HG03442 (cell line): ENCODE measurements at regions not wholly inside any gene's neighbourhood (a gene's known extent, or its start where the extent isn't known, plus 50 kb on each side); places are given as distances from the start of the nearest gene placed in this dataset.
"Not testable (repeated sequence)": the region's sequence is repeated elsewhere in the genome, so short reads cannot be mapped to it uniquely, and the experiment has no call there.

ENCODE experiments used
- ATAC-seq: cut with Tn5 transposase; IDR thresholded peaks from one replicate; pipeline ENCODE4 v1.9.1; 2021; ENCODE audit warnings: mild to moderate bottlenecking, moderate library complexity; ENCODE audit not compliant: unreplicated experiment

GRCh38 chr10:131822013-131822691 lies 78.7 kb upstream of the PPP2R2D start:
- no peak for ATAC-seq

GRCh38 chr10:131822692-131823245 lies 78.0 kb upstream of the PPP2R2D start:
- no peak for ATAC-seq

GRCh38 chr10:131823601-131824099 lies 77.2 kb upstream of the PPP2R2D start:
- ATAC-seq: not testable (repeated sequence)

GRCh38 chr10:131824371-131825149 lies 76.2 kb upstream of the PPP2R2D start:
- no peak for ATAC-seq

GRCh38 chr10:131825150-131825848 lies 75.5 kb upstream of the PPP2R2D start:
- ATAC-seq: no peak

GRCh38 chr10:131825960-131826650 lies 74.7 kb upstream of the PPP2R2D start:
- ATAC-seq: no peak

- ATAC-seq: no peak
Measured at GRCh38 chr10:131829156-131829930, 71.5 kb upstream of the PPP2R2D start.

GRCh38 chr10:131830446-131831130 lies 70.2 kb upstream of the PPP2R2D start:
- no peak for ATAC-seq

GRCh38 chr10:131831561-131831960 lies 69.2 kb upstream of the PPP2R2D start:
- ATAC-seq: no peak

- no peak for ATAC-seq
Measured at GRCh38 chr10:131832056-131832685, 68.6 kb upstream of the PPP2R2D start.

- ATAC-seq: no peak
Measured at GRCh38 chr10:131833013-131833412, 67.8 kb upstream of the PPP2R2D start.

- ATAC-seq: no peak
Measured at GRCh38 chr10:131833446-131834080, 67.2 kb upstream of the PPP2R2D start.

- ATAC-seq: no peak
Measured at GRCh38 chr10:131834152-131834810, 66.5 kb upstream of the PPP2R2D start.

- ATAC-seq: no peak
Measured at GRCh38 chr10:131838966-131839742, 61.7 kb upstream of the PPP2R2D start.

GRCh38 chr10:131839880-131840787 lies 60.7 kb upstream of the PPP2R2D start:
- ATAC-seq: not testable (repeated sequence)

- no peak for ATAC-seq
Measured at GRCh38 chr10:131840788-131841118, 60.1 kb upstream of the PPP2R2D start.
